Activated CD8-positive, alpha-beta memory T cell treated with anti-CD3 and anti-CD28 coated beads, Interleukin-2, amount 50 U/mL, for 4 hours (primary cell): ENCODE measurements at regions not wholly inside any gene's neighbourhood (a gene's known extent, or its start where the extent isn't known, plus 50 kb on each side); places are given as distances from the start of the nearest gene placed in this dataset.
"Not testable (repeated sequence)": the region's sequence is repeated elsewhere in the genome, so short reads cannot be mapped to it uniquely, and the experiment has no call there.

Source experiments
- DNase-seq: peaks from one replicate; pipeline ENCODE4 v3.0.0-alpha.2; 2020

DNA sequence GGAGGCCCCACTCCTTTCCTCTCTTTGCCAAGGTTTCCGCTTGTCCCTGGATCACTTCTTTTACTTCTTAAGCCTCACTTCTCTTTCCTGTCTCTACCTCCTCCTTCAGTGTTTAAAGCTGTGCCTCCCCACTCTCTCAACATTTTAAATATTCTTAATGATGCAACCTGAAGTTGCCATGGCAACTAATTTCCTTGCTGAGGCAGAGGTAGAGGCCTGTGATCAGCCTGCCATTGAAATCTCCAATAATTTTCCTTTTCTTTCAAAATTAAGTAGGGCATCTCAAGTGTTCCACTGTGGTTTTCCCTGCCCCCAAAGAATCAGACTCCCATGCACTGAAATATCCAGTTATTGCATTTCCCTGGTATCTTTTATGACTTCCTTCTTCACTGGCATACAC lies 108.6 kb upstream of the VRK1 start:
- DNase-seq = no peak

DNA sequence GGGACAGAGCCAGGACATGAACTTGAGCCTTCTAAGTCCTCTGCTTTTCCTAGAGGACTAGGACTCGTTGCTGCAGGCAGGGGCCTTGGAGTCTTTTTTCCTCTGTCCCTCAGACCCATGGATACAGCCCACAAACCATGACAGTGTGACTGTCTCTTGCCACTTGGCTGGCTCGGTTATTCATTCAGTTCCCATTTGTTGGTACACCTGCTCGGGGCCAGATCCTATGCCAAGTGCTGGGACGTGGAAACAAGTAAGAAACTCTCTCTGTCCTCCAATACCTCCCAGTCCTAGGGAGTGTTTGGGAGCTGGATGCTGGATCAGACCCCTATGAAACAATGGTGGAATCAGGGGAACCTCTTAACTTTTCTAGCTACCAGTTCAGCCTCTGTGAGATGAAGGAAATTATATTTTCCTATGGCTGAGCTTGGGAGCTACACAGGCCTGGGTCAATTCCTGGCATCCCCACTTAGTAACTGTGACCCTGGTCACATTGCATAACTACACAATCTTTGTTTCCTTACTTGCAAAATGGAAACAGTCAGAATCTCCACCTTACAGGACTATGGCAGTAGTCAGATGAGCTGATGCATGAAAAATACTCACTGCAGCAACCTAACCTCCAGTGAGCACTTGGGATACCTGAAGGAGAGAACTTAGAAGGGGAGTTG lies 106.3 kb upstream of the VRK1 start:
- DNase-seq = no peak

DNA sequence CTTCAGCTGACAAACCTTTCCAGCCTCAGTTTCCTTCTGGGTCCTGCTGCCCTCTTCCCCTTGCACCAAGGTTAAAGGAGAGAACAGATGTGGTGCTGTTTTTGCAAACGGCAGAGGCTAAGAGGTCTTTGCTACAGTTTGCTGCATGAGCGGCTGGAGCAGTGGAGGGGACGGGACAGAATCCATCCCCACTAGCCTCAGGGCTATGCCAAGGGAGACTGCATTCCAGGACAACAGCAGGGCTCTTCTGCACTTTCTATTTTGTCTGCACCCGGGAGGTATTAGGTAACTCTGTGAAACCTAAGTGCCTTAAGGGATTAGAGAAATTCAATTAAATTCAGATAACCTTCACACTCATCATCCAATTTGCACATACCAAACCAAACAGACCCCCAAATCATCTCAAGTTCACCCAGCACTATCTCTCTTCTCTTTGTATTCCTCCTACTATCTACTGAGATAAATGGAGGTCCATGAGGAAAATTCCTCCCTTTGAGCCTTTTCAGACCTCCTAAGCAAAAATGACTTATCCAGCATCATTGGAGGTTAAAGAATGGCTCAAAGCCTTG lies 103.8 kb upstream of the VRK1 start:
- DNase-seq = no peak

DNA sequence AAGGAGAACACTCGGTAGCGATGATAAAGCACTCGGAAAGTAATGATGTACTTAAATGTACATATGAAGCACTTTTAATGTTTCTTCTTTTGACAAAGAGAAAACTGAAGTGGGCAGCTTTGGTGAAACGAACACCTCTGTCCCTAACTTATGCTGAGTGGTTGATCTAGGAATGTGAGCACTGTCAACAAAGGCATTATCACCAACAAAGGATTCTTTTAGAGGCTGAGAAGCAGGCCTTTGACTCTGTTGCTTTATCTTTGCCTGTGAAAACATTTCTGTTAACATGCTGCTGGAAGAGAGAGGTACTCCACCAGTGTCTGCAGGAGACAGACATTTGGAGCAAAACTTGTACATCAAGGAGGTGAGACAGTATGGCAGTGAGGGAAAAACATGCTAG lies 103.2 kb upstream of the VRK1 start:
- DNase-seq = no peak

DNA sequence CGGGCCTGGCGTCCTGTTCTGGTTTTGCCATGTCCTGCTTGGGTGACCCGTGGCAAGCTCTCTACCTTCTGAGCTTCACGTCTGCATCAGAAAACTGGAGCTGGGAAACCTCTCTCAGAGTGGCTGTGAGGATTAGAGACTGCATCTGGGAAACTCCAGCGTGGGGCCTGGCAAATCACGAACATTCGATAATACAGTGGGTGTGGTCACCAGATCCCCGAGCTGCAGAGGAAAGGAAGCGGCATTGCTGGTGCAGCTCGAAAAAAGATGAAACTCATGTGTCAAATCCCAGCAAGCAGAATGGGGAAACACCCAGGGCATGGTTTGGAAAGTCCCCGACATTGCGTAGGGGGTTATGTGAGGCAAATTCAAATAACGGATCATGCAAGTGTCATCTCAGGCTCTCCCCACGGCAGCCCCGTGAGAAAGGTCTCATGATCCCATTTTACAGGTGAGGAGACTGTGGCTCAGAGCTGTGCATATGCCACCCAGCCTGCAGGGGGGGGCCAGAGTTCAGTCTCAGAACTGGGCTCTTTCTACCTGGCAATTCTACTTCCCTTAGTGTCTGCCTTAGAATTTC lies 98.1 kb upstream of the VRK1 start:
- DNase-seq = no peak

DNA sequence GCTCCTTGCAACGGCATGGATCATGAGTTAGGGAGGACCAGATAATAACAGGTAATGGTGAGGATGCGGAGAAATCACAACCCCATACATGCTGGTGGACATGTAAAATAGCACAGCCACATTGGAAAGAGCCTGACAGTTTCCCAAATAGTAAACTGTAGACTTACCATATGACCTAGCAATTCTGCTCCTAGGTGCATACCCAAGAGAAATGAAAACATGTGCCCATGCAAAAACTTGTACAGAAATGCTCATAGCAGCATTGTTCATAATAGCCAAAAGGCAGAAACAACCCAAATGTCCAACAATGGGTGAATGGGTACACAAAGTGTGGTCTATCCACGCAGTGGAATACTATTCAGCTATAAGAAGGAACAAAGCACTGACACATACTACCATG lies 97.5 kb upstream of the VRK1 start:
- DNase-seq = no peak

DNA sequence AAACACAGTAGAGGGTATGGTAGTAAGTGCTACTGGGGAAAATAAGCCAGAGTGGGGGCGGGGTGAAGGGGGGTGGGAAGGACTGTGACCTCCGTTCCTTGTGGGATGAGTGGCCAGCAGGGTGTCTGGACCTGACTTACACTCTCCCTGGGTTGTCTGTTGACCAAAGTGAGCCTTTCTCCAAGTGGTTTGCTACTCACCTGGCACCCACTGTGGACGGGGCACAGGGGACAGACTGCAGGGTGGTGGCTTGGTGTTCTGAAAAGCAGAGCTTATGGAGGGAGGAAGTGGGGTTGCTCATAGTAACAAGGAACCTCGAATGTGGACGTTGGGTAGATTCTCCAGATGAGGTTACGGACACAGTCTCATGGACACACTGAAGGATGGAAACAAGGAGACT lies 94.4 kb upstream of the VRK1 start:
- no peak for DNase-seq

DNA sequence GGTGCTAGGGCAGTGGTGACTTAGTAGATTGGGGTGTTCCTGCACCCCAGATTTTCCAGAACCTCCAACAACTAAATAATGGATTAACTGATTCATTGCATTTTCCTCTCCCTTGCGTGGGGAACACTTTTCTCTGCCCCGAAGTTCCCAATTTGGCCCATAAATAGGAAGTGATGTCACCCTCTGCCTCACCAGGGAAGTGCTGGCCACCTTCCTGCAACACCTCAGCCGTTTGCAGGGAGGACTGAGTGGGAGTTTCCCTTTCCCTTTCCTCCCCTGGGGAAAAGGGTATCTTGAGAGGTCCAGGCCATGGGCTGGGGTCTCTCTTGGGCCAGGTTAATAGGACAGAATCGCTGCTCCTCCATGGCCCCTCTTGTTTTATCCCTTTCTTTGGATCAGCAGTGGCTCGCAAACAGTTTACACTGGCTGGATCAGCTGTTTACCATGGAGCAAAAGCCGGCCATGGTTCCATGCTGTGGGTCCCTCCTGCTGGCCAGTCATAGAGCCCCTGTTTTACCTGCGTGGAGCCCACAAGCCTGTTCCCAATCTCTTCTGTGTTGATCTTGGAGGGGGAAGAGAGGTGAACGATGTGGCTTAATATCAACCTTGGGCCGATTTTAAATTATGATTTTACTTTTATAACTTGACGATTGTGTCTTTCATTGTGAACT lies 91.6 kb upstream of the VRK1 start:
- no peak for DNase-seq

DNA sequence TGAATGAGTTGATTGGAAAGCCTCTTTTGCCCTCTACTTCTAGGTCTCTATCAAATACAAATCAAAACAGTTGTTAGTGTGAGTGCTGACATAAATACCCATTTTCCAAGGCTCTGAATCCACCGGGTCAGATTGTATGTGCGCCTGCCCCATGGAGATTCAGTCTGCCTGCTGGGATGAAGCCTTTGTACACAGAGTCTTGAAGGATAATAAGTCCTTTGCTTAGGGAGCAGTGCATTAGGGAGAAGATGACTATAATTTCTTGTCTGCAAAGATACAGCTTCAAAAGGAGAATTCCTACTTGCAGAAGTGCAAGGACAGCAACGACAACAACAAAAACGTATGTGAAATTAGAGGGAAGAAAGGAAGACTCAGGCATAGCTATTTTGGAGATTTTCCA lies 90.3 kb upstream of the VRK1 start:
- DNase-seq = no peak

DNA sequence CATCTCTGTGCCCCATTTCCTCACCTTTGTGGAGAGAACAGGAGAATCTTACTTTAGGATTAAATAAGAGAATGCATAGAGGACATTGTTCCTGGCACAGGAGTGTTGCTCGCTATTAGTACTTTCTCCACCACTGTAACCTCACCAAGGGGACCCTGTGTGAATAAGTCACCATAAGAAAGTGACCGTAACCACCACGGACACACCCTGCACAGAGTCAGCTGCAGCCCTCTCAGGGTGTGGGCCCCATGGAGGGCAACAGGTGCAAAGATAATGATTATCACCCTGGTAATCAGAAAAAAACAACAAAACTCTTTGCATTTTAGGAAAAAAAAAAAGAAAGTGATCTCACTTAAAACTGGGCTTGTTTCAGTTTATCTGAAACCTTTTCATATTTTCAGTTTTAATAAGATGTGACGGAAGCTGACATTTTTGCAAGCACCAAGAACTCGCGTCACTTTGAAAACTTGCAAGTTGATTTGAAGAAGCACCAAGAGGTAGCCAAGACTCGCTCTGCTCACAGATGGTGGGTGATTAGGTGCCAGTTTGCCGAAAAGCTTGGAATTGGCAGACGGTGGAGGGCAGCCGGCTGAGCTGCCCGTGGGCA lies 87.0 kb upstream of the VRK1 start:
- DNase-seq = no peak

DNA sequence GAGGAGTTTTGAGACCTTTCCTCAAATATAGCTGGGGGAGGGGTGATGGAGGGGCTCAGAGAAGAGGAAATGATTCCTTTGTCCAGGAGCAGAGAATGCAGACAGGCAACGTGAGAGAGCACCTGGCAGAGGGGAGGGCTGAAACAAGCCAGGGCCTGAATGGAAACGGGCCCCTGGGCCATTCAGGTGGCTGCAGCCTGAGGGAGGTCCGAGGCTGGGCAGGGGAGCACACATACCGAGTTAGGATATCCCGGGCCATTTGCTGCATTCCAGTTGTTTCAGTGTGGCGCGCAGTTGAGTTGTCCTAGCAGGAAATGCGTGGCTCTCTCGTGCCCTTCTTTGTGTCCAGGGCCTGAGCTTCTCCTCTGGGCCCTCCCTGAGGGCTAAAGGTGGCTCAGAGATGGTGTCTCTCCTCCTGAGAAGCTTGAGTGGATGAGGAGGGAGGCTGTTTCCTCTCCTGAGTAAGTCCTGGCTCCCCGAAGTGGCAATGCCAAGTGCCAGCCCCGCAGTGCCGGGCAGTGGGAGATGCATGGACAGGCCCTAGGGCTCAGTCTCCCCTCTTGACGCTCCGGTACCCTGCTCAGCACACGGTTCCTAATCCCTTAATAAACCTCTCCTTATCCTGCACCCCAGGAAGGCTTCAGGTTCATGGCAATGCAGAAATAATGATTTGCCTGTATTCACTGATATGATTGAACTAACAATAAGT lies 85.5 kb upstream of the VRK1 start:
- no peak for DNase-seq

DNA sequence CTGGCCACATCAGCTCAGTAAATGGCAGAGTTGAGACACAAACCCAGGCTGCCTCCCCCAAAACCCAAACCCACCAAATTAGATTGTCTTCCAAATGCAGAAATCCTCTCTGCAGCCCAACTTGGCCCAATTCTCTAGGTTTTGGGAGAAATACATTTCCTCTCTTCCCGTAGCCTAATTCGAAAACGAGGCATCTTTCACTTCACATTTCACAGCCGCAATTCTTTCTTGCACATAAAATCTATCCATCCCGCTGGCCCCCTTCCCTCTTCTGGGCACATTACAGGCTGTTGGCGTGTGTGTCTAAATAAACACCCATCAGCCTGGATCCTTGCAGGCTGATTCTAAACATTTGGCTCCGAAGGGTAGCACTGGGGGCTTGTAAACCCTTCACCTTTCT lies 83.8 kb upstream of the VRK1 start:
- no peak for DNase-seq

DNA sequence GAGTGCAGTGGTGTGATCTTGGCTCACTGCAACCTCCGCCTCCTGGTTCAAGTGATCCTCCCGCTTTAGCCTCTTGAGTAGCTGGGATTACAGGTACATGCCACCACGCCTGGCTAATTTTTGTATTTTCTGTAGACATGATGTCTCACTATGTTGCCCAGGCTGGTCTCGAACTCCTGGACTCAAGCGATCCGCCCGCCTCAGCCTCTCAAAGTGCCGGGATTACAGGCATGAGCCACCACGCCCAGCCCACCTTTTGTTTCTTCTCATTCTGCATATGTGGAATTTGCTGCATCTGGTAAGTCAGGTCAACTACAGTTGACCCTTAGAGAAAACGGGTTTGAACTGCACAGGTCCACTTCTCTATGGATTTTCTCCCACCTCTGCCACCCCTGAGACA lies 82.6 kb upstream of the VRK1 start:
- DNase-seq = not testable (repeated sequence)

DNA sequence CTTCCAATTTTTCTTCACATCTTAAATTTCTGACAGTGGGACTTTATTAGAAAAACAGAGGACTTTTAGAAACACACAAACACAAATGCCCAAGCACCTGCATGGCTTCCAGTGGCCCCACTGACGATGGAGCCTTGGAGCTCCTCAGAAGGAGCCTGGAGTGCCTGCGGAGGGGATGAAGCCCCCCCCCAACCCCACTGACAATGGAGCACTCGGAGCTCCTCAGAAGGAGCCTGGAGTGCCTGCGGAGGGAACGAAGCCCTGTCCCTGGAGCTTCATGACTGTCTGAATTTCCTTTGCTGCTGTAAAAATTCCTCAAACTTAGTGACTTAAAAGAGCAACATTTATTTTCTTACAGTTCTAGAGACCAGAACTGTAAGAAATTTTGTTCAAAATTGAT lies 80.1 kb upstream of the VRK1 start:
- no peak for DNase-seq

DNA sequence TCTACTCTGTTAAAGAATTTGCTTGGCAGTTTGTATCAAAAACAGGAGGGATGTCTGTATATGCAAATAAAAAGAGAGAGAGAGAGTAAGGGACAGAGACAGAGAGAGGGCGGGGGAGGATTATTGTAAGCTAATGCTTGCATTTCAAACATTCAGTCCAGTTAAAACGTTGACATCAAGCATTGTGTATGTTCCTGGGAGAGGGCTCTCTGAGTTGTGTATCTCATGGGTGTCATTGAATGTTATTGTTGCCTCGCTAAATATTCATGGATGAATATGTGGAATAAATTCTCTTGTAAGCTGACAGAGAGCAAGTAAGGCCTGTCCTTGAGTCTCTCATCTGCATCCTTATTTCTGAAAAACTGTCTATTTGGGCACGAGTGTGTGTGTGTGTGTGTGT lies 78.8 kb upstream of the VRK1 start:
- no peak for DNase-seq

DNA sequence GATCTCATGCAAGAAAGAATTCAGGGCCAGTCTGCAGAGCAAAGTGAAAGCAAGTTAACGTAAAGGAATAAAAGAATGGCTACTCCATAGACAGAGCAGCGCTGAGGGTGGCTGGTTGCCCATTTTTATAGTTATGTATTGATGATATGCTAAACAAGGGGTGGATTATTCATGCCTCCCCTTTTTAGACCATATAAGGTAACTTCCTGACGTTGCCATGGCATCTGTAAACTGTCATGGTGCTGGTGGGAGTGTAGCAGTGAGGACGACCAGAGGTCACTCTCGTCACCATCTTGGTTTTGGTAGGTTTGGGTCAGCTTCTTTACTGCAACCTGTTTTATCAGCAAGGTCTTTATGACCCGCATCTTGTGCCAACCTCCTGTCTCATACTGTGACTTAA lies 76.5 kb upstream of the VRK1 start:
- not testable (repeated sequence) for DNase-seq

DNA sequence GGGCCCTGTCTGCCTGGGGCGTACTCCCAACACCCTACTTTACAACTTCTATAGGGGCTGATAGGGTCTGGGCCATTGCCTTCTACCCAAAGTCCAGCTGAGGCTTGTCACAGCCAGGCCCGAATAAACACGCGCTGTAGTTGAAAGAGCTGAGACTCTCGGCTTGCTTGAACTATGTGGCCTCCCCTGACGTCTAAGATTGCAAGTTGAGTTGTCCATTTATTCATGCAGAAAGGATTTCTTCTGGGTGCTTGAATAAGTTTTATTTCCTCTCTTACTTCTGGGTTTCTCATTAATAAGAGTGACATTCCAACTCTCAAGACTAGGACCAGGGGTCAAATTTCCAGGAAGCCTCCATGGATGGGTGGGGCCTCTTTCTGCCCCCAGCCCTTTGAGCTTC lies 74.4 kb upstream of the VRK1 start:
- DNase-seq = no peak

DNA sequence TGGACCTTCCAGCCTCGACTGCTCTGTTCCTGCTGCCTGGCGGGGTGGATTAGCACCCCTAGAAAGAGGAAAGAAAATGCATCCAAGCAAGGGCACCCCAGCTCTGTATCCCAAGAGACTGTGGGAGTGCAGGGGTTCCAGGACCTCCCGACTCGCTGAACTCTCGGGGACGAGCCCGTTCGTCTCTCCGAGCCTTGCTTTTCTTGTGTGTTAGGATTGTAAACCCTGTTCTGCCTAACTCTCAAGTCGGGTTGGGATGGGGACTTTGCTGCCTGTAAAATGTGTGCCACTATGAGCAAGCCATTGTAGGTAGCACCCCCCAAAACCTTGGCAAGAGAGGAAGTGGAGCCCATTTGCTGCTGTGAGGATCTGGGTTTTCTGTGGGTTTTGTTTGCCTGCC lies 73.2 kb upstream of the VRK1 start:
- DNase-seq = no peak

DNA sequence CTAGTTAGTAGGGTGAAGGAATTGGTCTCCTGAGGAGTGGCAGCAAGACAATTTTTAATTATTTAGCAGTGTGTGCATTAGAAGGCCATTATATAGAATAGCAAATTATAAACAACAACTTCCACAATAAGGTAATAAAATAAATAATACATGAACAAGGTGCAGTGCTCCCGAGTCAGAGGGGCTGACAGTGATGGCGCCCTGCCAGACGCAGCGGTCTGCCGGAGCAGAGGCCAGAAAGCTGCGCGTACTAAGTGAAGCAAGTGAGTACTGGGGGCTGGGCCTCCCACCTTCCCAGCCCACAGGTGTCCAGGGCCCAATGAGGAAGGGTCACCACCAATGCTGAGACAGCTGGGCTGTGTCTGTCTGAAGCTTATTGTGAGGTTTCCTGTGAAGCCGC lies 72.0 kb upstream of the VRK1 start:
- DNase-seq = no peak

DNA sequence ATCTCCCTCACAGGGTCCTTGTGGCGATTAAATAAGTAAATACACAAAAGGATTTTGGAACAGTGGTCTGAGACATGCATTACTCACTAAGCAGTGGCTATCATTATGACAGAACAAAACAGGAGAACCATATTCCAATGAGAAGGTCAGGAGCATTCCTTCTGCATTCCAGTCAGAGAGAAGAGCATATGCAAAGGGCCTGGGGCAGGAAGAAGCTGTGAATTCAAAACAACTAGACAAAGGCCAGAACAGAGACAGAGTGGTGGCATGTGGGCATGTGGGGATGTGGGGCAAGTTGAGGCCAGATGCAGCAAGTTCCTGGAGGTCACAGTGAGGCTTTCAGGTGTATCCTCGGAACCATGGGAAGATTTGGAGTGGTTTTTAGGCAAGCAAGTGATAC lies 70.1 kb upstream of the VRK1 start:
- DNase-seq = no peak

DNA sequence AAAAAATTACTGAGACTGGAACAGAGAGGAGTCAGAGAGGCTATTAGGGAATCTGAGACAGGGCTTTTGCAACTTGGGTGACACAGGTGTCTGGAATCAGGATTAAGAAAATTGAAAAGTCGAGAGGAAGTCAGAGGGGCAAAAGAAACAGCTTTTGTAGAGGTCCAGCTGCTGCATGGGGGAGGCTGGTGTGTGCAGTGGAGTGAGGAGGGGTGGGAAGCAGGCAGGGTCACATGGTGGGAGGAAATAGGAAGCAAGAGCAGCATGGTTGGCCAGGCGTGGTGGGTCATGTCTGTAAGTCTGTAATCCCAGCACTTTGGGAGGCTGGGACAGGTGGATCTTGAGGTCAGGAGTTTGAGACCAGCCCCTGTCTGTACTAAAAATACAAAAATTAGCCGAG lies 69.7 kb upstream of the VRK1 start:
- no peak for DNase-seq

DNA sequence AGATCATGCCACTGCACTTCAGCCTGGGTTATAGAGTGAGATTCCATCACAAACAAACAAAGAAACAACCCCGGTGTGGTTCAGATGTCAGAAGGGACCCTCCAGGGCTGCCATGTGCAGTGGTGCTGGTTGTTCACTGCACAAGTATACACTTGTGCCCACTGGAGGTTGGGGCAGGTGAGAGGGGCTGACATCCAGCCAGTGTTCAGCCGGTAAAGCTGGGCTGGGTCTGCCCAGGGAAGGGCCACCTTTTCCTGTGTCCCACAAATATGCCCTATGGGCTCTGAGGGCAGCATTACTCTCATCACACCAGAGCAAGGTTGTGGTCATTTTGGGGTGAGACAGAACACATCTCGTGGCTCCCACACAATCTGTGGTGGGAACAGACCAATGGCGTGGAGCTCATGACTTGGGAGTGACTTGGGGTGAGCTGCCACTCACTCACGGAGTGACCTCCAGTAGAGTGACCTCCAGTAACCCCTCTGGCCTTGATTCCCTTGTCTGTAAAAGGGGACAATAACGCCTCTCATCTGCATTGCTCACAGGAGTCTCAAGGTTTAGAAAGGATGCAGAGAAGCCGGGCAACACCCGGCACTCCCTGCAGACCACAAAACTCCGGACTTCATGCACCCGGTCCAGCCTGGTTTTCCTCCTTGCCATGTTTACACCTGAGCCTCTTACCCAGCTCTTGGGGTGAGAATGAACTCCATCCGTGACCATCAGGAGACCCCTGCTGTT lies 69.0 kb upstream of the VRK1 start:
- DNase-seq = no peak

DNA sequence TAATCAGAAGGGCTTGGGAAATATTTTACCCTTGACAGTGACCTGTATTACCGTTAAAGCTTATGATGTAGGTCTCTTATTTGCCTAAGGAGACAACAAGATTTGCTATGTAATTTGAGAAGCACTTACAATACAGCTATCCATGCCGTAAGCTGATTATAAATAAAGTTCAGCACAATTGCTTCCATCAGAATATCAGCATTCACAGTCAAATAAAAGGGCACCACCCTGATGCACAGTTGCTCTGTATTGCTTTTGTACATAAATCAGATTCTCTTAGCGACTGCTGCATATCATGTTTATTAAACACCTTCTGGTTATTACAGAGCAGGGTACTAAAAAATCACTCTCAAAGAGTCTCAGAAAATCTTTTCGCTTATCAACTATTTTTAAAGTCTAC lies 67.3 kb upstream of the VRK1 start:
- no peak for DNase-seq
